ENCODE measurements at regions not wholly inside any gene's neighbourhood (a gene's known extent, or its start where the extent isn't known, plus 50 kb on each side); places are given as distances from the start of the nearest gene placed in this dataset.

- in situ Hi-C loops (cut with HindIII; ENCODE audit: low pct_ligation_motif_present, low sequenced_read_pairs) = no loop called here
- no peaks in the 10 kb centered on the region for H3K36me3 ChIP-seq (replicated peaks)
- H3K27me3 ChIP-seq (replicated peaks) = no peaks in the 10 kb centered on the region
- TF ChIP-seq, protein P1, sequence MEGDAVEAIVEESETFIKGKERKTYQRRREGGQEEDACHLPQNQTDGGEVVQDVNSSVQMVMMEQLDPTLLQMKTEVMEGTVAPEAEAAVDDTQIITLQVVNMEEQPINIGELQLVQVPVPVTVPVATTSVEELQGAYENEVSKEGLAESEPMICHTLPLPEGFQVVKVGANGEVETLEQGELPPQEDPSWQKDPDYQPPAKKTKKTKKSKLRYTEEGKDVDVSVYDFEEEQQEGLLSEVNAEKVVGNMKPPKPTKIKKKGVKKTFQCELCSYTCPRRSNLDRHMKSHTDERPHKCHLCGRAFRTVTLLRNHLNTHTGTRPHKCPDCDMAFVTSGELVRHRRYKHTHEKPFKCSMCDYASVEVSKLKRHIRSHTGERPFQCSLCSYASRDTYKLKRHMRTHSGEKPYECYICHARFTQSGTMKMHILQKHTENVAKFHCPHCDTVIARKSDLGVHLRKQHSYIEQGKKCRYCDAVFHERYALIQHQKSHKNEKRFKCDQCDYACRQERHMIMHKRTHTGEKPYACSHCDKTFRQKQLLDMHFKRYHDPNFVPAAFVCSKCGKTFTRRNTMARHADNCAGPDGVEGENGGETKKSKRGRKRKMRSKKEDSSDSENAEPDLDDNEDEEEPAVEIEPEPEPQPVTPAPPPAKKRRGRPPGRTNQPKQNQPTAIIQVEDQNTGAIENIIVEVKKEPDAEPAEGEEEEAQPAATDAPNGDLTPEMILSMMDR (IDR thresholded peaks at IDR 0.05; ENCODE audit: low read depth, low read length, missing control alignments) = no peak
- no peak overlapping the region for H3K27ac ChIP-seq
- H3K4me3 ChIP-seq (ENCODE audit: low read depth, low read length) = no peak overlapping the region
- no peak for DNase-seq
These were observed 471.7 kb upstream of the STXBP6 start for GRCh38 chr14:25521616-25522015.

DNA sequence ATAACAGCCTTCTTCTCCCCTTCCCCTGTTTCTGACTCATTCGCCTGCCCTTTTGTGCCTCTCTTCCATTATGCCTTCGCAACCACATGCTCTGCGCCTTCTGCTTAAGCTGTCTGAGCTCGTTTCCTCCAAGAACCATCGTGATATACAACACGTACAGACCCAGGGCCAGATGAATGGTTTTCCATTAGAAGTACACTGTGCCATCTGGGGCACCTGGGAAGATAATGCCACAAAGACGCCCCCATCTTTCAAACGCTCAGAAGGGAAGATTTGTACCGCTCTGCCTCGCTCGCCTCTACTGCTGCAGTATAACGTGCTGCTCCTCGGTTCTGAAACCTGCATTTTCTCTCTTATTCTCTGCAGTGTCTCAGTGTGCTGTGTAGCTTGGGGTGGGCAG lies 470.9 kb upstream of the STXBP6 start:
- H3K27me3 ChIP-seq (replicated peaks) = no peaks in the 10 kb centered on the region
- in situ Hi-C loops (cut with HindIII; ENCODE audit: low pct_ligation_motif_present, low sequenced_read_pairs) = no loop called here
- H3K4me3 ChIP-seq (ENCODE audit: low read depth, low read length) = no peak overlapping the region
- no peak overlapping the region for H3K27ac ChIP-seq
- no peak for DNase-seq
- H3K36me3 ChIP-seq (replicated peaks) = no peaks in the 10 kb centered on the region
- TF ChIP-seq, protein P1 (IDR thresholded peaks at IDR 0.05; ENCODE audit: low read depth, low read length, missing control alignments) = no peak

DNA sequence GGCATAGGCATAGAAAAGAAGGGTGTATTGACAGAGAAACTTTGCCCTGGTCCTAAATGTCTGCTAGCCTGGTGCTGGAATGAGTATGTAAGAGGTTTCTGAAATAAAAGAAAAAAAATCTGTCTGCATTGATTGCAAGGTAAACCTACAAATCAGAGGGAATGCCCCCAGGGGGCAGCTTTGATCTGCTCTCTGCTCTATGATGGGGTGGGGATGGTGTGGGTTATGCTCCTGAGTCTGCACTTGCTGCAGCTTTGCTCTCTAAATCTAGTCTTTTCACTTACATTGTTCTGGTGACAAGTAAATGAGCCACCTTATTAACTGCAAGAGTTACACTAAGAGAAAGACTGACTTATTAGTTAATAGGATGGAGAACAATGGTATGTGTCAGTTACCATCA lies 468.4 kb upstream of the STXBP6 start:
- TF ChIP-seq, protein P1 (IDR thresholded peaks at IDR 0.05; ENCODE audit: low read depth, low read length, missing control alignments) = no peak
- Histone ChIP-seq H3K27ac (no peak overlapping the region), H3K27me3 (replicated peaks) (no peaks in the 10 kb centered on the region), H3K36me3 (replicated peaks) (no peaks in the 10 kb centered on the region), H3K4me3 (ENCODE audit: low read depth, low read length) (no peak overlapping the region)
- in situ Hi-C loops (cut with HindIII; ENCODE audit: low pct_ligation_motif_present, low sequenced_read_pairs) = no loop called here
- no peak for DNase-seq

GRCh38 chr14:25516838-25517237 lies 466.9 kb upstream of the STXBP6 start:
- no peaks in the 10 kb centered on the region for H3K27me3 ChIP-seq (replicated peaks)
- TF ChIP-seq, protein P1 (IDR thresholded peaks at IDR 0.05; ENCODE audit: low read depth, low read length, missing control alignments) = no peak
- no peak for DNase-seq
- in situ Hi-C loops (cut with HindIII; ENCODE audit: low pct_ligation_motif_present, low sequenced_read_pairs) = no loop called here
- H3K27ac ChIP-seq = no peak overlapping the region
- no peak overlapping the region for H3K4me3 ChIP-seq (ENCODE audit: low read depth, low read length)
- no peaks in the 10 kb centered on the region for H3K36me3 ChIP-seq (replicated peaks)

GRCh38 chr14:25508845-25509244 lies 458.9 kb upstream of the STXBP6 start:
- no peaks in the 10 kb centered on the region for H3K27me3 ChIP-seq (replicated peaks)
- in situ Hi-C loops (cut with HindIII; ENCODE audit: low pct_ligation_motif_present, low sequenced_read_pairs) = no loop called here
- H3K27ac ChIP-seq = no peak overlapping the region
- H3K4me3 ChIP-seq (ENCODE audit: low read depth, low read length) = no peak overlapping the region
- H3K36me3 ChIP-seq (replicated peaks) = no peaks in the 10 kb centered on the region
- DNase-seq = no peak
- TF ChIP-seq, protein P1 (IDR thresholded peaks at IDR 0.05; ENCODE audit: low read depth, low read length, missing control alignments) = no peak

- H3K4me3 ChIP-seq (ENCODE audit: low read depth, low read length) = no peak overlapping the region
- in situ Hi-C loops (cut with HindIII; ENCODE audit: low pct_ligation_motif_present, low sequenced_read_pairs) = no loop called here
- no peak overlapping the region for H3K27ac ChIP-seq
- no peaks in the 10 kb centered on the region for H3K36me3 ChIP-seq (replicated peaks)
- no peak for DNase-seq
- TF ChIP-seq, protein P1 (IDR thresholded peaks at IDR 0.05; ENCODE audit: low read depth, low read length, missing control alignments) = no peak
- no peaks in the 10 kb centered on the region for H3K27me3 ChIP-seq (replicated peaks)
These were observed 451.8 kb upstream of the STXBP6 start for GRCh38 chr14:25501749-25502148.

All from brain microvascular endothelial cell (primary cell).